HG03565 (cell line): ENCODE measurements at regions not wholly inside any gene's neighbourhood (a gene's known extent, or its start where the extent isn't known, plus 50 kb on each side); places are given as distances from the start of the nearest gene placed in this dataset.

Experiments
- ATAC-seq: cut with Tn5 transposase; IDR thresholded peaks from one replicate; pipeline ENCODE4 v1.9.1; 2021; ENCODE audit warnings: mild to moderate bottlenecking, moderate library complexity; ENCODE audit not compliant: unreplicated experiment

DNA sequence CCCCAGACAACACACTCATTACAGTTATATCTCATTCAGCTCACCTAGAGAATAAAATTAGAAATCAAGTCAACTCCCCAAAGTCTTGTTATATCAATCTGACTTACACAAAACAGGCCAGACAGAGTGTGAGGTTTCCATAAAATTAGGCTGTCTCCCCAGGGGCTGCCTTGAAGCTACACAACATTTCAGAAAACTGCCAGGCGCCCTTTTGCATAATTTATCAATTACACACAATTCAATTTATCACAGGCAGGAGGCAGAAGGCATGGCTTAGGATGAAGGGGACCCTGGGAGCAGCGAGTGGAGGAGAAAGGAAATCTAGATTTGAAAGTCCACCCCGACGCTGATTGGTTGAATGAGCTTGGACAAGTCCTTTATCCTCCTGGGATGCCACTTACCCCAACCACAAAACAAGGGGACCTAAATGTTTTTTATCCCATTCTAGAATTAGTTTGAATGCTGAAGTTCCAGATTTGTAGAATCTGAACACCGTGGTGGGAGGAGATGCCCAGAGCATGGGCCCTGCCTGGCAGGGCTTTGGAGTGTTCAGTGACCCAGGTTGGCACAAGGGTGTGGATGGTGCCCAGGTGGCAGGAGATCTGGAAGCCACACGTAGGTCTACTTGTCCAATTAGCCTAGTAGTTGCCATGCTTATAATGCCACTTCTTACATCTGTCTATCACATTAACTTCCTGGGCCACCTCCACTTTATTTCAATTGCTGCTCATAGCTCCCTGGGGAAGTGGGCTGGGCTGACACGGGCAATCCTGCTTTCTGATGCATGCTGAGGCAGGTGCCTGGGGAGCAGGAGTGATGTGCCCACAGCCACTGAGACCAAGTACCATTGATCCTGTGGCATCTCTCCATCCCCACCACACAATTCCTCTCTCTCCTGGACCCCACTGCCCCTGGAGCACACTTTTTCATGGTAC lies 119.8 kb upstream of the TLE3 start:
- ATAC-seq, result no peak

DNA sequence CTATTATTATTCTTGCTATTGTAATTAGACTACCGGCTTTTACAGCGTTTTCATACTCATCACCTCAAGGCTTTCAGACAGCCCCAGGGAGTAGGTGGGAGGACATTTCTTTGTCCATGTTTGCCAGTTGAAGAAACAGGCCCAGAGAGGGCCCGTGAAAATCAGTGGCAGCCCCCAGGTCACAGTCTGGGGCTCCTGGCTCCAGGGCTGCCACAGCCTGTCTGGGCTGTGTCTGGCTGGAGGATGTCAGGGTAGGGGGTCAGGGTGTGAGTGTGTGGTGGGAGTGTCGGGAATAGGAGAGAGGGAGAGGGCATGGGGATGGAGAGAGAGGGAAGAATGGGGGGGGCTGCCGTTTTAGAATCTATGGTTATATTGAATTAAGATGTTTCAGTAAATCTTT lies 118.2 kb upstream of the TLE3 start:
- ATAC-seq, result no peak

DNA sequence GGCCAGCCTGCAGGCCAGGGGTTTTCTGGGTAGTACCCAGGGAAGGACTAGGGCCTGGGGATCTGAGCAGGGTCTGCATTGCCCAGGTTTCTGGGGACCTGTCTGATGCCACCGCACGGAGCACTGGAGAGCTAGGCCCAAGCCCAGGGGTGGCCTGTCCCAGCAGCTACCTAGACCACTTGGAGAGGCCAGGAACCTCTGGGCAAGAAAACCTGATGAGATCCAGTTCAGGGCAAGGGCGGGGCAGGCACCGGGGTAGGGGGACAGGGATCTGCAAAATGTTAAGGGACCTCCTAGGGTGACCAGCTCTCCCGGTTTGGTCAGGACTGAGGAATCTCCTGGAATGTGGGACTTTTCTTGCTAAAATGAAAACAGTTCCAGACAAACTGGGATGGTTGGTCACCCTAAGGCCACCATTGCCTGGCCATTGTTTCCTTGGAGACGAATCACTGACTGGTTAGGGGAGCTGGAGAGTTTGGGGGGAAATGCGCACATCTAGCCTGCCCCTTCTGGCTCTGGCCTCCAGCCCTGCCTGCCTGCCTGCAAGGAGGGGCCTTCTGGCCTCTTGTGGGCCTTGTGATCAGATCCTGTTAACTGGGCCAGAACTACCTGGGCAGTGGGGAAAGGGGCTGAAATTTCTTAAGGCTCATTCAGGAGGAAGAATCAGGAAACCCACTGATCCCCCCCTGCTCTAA lies 117.4 kb upstream of the TLE3 start:
- no peak for ATAC-seq

DNA sequence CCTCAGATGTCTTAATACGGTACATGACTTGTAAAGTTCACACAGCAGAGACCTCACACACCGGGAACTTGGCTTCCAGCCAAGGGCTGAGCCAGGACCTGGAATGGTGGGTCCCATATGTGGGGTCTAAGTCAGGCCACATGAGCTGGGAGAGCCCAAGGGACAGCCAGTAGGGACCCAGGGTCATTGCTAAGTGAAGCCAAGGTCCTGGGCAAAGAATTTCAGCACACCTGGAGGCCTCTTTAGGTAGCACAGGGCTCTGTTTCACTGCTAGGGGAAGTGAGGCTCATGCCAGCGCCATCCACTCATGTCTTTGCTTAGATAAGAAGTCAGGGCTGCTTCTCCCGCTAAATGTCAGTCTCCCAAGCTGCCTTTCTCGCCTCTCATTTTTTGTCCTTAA lies 116.6 kb upstream of the TLE3 start:
- ATAC-seq, result no peak

DNA sequence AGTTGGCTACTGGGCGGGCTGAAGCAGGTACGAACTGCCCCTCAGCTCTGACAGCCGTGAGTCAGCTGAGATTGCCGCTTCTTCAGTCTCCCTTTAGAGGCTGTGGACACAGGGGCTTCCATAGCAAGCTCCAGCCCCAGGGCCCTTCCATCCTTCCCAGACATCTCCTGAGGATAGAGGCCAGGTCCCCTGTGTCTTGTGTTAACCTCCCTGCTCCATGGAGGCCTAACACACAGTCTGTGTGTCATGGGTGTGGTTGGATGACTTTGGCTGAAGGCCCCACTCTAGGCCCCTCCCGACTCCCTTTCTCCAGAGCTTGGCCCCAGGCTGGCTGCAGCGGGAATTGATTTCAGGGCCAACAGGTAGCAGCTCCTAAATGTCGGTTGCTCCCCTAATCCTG lies 116.1 kb upstream of the TLE3 start:
- ATAC-seq, result no peak

DNA sequence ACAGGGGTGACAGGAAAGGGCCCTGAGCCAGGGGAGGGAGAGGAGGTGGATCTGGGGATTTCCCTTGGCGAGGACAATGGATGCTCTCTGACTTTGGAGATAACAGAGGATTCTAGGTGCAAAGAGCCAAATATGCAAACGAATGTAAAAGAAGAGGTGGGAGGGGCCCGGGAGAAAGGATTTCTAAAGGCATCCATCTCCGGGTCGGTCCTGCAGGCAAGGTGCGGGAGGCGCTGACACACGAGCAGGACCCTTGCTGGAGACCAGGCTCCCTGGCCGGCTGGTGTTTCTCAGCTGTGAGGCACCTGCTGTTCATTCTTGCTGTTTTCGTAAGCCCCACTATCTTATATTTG lies 115.2 kb upstream of the TLE3 start:
- no peak for ATAC-seq

DNA sequence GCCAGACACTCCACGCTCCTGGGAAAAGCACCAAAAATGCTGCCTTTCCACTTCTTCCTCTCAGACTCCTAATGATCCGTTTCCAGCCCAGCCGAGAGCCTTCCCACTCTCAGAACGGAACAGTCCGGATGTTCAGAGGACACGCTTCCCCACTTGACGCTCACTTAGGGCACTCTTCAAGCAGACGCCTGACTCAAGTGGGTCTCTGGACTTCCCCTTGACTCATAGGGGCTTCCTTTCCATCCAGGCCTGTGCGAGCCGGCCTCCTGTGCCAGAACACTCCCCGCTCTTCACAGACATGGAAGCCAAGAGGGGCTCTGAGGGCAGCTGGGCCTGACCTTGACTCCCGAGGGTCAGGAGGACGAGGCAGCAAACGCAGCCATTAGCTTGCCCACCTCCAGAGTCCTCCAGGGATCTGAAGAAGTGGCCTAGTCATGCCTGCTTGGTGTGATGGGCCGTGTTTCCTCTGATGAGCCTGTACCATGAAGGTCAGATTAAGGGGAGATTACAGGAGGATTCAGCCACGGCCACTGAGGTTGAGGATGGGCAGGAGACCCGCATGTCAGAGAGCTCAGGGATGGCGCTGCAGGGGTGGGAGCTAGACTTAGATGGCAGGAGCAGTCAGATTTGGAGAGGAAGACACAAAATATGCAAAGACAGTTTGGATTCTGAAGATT lies 114.7 kb upstream of the TLE3 start:
- no peak for ATAC-seq

DNA sequence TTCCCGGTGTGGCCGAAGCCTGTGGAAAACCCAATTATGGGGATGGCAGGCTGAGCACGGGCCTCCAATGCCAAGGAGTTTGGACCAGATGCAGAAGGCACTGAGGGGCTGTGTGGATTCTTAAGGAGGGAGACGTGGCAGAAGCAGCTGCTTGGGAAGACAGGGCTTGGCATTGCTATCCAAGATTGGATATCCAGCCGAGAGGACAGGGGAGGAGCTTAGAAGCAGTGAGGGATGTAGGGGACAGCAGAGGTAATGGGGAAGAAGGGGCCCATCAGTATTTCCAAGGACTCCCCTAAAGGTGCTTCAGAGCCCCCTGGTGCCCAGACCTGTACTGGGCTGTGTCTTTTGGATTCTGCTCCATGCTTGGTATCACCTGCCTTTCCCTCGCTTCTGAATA lies 112.8 kb upstream of the TLE3 start:
- no peak for ATAC-seq

DNA sequence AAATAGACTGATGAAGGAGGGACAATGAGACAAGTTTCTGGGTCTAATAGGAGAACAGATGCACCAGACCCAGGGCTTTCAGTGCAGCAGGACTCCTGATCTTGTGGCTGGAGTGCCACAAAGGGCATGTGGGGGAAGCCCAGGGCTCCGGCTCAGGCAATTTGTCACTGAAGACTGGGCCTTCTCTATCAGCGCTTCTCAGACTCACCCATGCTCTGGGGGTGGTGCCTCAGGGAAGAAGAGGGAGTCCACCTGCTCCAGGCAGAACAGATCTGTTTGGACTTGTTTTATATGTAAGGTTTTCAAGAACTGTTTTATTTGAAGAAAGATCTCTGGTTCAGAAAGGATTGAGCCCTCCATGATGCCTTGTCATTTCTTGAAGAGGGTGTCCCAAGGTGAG lies 112.4 kb upstream of the TLE3 start:
- no peak for ATAC-seq

DNA sequence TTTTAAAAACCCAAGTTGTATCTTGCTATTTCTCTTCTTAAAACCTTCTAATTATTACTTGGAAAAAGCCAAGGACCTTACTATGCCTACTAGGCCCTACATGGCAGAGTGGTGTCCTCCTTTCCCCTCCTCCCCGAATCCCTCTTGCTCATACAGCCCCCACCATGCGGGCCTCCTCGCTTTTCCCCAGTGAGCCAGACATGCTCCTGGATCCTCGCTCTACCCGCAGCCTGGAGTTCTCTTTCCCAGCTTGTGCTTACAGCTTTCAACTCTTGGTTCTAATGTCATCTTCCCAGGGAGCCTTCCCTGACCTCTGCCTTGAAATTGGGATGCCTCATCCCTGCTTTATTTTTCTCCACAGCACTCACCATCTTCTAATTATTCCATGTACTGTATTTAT lies 111.8 kb upstream of the TLE3 start:
- ATAC-seq, result no peak

DNA sequence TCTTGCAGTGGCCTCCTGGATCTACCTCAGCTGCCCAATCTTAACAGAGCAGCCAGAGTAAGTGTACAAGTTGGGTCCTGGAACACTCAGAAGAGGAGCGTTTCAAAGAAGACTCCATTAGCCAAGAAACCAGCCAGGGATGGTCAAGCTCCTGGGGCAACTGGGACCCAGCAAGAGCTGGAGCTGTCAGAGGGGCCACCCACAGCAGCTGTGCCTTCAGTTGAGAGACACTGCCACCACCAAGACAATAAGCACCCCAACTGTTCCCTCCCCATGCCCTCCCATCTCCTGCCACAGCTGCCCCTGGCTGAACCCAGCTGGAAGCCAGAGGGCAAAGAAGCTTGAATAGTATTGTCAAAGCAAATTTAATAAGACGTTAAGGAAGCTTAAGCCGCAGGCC lies 110.6 kb upstream of the TLE3 start:
- ATAC-seq, result no peak

DNA sequence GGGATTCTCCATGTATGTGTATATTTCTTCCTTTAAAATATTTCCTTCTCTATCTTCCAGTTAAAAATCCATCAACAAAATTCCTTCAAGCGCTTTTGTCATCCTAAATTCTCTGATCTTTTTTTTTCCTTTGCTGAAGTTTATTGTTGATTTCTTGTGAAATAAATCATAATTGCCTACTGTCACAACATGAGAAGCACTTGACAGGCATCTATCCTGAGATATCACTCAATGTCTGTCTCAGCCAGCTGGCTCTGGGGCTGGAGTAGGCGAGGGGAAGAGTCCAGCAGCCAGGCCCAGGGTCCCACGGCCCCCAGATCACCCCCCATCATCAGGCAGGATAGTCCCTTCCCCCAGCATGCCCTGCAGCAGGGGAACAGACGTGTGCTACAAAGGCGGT lies 109.0 kb upstream of the TLE3 start:
- ATAC-seq, result no peak

DNA sequence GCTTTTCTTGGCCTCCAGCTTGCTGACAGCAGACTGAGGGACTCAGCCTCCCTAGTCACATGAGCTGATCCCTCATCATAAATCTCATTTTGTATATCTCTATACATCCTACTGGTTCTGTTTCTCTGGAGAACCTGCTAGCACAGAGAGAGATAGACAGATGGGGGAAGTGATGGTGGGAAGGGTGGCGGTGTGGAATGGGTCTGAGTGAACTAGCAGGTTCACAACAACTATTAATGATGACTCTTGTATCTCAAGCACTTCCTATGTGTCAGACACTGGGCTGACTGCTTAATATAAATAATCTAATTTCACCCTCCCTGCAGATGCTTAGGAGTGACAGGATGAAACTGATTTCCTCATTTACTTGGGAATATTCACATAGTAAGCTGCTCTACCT lies 106.9 kb upstream of the TLE3 start:
- no peak for ATAC-seq

DNA sequence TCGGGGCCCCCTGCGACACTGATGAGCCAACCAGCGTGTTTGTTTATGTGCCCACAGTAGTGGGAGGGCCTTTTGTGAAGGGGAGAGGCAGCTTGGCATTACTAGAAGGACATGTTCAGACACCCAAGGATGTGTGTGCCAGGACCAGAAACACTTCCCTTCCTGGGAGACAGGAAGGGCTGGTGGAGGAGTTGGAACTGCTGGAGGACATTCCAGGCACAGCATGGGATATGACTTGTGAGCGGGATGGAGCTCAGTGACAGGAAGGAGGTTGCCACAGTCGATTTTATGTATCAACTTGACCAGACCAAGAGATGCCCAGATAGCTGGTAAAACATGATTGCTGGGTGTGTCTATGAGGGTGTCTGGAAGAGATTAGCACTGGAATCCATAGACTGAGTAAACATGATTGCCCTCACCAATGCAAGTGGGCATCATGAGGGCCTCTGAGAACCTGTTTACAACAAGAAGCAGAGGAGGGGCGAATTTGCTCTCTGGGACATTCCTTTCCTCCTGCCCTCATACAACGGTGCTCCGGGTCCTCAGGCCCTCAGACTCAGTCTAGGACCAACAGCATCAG lies 106.4 kb upstream of the TLE3 start:
- ATAC-seq, result no peak

DNA sequence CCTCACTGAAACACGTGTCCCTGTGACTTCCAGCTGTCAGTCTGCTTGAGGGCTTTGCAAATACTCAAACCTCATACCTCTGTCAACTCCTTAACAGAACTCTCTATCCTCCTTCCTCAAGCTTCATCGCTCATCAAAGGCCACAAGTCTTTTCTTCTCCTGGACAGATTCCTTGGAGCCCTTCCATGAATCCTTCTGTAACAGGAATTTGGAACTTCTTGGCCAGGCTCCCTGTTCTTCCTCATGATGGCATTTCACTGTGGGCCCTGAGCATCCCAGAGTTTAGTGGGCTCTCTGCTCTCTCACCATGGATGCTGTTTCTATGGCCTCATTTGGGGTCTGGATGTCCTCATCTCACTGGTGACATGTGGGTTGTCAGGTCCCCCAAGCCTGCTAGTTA lies 105.0 kb upstream of the TLE3 start:
- ATAC-seq, result no peak

DNA sequence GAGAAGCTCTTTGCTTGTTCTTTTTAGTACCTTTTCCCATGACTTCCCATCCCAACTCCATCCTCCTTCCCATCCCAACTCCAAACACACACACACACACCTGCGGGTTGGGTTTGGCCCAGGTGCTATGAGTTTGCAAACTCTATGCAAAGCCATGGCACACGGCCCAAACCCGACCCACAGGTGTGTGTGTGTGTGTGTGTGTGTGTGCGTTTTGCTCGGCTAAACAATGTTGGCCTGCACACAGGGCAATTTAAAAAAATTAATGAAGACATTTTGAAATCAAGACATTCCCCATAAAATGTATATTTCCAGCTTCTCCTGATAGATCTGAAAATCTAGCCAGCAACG lies 103.7 kb upstream of the TLE3 start:
- ATAC-seq, result no peak

DNA sequence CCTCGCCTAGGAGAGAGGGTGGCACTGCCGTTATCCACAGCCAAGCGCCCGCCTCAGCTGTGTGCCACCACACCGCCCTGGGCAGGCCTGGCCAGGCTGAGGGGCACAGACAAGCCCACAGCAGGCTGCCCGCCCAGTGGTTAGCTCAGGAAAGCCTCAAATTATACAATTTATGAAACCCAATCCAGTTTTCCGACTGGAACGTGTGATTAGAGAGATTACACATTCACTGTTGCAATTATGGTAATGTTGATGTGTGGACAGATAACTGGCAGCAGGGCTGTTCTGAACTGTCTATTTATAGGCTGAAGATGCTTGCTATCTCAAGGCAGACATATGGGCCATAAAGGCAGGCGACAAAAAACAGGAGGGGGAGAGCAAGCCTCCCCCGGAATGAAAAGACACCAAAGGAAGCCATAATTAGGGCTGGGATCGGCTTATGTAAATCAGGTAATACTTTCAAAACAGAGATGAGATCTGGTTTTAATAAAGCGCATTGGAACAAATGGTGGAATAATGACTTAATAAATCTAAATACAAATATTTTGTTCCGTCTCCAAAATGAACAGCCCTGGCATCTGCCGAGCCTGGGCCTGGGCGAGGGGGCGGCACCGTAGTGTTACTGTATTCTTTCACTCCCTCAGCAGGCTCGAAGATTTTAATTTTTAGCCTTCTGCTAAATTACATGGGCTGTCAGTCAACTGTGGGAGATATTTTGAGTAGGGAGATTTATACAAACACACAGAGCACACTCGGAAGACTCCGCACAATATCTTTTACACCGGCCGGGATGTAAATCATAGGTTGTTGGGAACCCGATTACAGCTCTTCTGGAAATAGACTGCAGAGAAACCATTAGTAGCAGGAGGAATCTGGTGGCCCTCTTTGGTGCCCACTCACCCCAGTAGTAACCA lies 103.1 kb upstream of the TLE3 start:
- no peak for ATAC-seq

DNA sequence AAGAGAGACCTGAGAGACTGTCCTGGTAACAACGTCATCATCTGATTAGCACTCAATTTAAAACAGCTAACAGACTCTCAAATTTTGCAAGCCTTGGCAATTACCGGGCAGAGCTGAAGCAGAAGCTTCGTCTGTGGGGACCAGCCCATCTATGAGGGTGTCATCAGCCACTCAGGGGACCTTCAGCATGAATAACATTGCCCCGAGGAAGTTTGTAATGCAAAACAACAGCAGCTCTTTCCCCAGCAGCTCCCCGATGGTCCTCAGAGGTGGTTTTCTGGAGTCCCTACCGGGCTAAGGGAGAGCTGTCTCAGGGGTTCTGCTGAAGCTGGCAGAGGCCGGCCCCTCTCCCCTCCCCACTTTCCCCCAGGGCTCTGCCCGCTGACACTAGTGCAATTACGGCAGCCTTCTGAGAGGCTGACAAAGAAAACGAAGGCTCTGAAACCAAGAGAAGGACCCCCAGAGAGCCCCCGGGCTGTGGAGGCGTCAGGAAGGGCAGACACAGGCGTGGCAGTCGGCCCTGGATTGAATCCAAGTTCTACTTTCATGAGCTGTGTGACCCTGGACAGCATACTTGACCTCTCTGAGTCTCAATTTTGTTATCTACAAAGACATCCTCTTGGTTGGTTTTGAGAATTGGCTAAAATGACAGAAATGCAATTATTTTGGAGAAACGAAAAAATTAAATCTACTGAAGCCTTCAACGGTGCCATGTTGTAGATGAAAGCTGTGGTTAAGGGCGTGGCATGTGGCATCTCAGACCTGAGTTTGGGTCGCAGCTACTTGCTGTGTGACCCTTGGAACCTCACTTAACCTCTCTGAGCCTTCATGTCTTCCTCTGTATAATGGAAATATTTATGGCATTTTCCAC lies 102.1 kb upstream of the TLE3 start:
- ATAC-seq, result no peak

DNA sequence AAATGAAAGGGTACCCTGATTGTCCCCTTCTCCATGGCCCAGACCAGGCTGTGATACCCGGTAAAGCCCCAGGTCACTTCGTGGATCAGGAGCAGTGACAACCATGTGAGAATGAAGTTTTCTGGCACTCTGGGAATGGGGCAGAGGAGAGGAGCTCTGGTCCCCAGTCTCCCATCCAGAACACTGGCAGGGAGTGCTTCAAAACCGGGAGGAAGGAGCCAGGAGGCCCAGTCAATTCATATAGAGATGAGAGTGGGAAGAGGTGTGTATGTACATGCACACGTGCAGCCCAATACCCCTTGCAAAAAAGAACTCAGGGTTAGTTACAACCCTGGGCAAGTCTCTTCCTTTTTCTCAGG lies 101.4 kb upstream of the TLE3 start:
- no peak for ATAC-seq
